GM18861 (cell line): ENCODE measurements at regions not wholly inside any gene's neighbourhood (a gene's known extent, or its start where the extent isn't known, plus 50 kb on each side); places are given as distances from the start of the nearest gene placed in this dataset.

Source experiments
- ATAC-seq: cut with Tn5 transposase; IDR thresholded peaks from one replicate; pipeline ENCODE4 v1.9.1; 2021; ENCODE audit not compliant: unreplicated experiment

DNA sequence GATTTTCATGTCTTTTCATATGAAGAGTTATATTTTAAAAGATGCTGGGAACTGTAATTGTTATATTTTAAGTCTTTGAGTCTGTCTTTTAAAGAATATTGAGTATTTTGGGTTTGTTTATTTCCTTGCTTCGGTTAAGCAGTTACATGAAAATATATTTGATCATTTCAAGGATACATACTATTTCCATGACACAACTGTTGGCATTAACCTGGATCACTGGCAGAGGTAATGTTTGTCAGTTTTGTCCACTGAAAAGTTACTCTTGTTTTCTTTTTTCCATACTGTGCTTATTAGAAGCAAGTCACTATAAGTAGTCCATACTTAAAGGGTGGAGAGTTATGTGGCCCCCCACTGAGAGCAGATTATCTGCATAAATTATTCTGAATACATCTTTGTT is 1142.0 kb upstream of the TMEFF2 start:
- ATAC-seq: no peak

- no peak for ATAC-seq
These were observed 1139.7 kb upstream of the TMEFF2 start for GRCh38 chr2:193334401-193334800.

GRCh38 chr2:193333539-193333938 is 1138.8 kb upstream of the TMEFF2 start:
- ATAC-seq: no peak

DNA sequence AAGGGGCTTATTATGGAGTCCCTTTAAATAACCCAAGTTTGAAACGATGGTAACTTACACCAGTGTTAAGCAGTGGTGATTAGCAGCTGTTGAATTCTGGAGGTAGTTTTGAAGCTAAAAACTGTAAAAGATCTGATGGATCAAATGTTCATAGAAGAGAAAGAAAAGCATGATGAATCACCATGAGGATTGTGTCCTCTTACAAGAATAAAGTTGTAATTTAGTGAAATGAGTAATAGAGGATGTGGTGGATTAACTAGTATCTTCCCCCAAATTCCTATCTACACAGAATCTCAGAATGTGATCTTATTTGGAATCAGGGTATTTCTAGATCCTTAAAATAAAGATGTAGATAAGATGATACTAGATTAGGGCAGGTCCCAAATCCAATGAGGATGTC is 1138.2 kb upstream of the TMEFF2 start:
- ATAC-seq: no peak

- no peak for ATAC-seq
These were observed 1136.9 kb upstream of the TMEFF2 start for GRCh38 chr2:193331676-193332075.

DNA sequence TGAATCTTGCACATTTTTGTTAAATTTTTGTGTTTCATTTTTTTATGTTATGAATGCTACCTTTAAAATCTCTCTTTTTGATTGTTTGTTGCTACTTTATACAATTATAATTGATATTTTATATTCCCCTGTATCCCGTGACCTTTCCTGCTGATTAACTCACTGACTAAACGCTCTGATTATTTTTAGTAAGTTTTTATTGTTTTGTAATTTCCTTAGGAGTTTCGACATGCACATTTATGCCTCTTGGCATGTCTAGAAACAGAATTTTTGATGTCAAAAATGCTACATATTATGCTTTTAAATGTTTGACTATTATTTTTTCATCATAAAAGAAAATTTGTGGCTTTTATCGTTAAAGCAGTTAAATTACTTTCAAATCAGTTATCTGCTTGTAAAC is 1131.6 kb upstream of the TMEFF2 start:
- no peak for ATAC-seq

DNA sequence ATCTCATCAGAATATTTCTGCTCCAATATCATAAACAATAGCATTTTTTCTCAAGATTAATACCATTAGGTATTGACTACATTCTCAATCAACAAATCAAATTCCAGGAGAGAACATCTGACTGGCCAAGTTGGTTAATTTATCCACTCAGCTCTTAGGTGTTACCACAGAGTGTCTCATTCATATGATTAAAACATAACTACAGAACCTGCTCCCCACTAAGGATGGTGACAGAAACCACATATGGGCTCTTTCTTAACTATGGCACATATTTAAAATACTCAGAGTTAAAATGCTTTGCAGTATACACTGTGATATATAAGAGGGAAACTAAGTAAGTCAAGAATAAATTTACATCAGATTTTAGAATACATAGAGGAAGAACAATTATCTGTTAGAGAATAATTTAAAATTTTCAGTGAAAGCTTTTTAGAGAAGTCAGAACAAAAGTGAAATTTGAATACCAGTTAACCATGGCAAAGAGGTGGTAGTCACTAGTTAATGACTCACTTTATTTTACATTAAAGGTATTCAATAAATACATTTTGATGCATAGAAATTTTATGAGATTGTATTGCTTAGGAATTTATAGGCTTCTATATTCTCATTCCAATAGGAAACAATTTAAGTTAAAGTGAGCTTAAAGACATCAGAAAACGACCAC is 1120.8 kb upstream of the TMEFF2 start:
- peak; percentile 77 for ATAC-seq

GRCh38 chr2:193303464-193303863 is 1108.7 kb upstream of the TMEFF2 start:
- no peak for ATAC-seq

DNA sequence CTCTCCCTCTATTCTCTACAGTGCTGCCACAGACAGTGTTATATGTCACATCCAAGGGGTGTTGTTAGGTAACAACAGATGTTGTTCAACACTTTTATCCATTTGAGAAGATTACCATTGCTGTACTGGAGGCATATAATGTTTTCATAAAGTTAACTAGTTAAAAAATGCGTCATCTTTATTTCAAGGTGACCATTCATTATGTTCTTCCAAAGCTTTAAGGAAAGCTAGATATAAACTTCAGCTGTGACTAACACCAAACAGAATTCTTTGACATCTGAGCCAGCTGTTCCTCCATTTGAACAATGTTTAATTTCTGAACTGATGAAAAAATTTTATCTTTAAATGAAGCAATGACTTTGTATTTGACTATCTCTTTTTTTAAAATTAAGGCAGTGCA is 1099.6 kb upstream of the TMEFF2 start:
- ATAC-seq: no peak

DNA sequence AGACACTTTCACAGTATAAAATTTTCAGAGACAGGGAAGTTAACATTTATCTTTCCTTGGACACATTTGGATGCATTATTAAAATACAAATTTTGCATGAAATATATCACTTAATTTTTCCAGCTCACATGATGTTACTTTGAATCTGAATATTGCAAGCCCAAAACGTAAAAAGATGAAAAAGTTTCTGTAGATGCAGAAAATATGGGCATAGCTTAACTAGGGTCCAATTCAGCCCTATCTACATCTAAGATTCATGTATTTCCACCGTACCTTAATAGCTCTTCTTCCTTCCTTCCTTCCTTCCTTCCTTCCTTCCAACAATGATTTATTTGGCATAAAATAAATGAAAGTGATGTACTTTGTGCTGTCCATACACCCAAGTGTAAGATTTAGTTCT is 1084.6 kb upstream of the TMEFF2 start:
- ATAC-seq: no peak

DNA sequence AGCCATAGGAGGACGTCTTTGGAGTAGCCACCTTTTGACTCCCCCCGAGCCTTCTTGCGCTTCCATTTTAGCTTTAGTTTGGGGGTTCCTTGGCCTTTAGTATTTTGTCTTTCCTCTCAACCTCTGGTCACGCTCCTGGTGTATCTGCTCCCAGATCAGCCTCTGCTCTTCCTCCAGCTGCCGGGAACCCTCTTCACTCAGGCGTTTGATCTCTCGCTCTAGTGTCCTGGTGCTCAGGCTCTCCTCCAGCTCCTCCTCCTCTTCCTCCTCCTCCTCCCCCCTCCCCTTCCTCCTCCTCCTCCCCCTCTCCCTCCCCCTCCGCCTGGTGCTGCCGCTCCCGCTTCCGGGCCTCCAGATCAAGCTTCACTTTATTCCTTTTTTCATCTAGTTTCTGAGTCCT is 1082.3 kb upstream of the TMEFF2 start:
- no peak for ATAC-seq

DNA sequence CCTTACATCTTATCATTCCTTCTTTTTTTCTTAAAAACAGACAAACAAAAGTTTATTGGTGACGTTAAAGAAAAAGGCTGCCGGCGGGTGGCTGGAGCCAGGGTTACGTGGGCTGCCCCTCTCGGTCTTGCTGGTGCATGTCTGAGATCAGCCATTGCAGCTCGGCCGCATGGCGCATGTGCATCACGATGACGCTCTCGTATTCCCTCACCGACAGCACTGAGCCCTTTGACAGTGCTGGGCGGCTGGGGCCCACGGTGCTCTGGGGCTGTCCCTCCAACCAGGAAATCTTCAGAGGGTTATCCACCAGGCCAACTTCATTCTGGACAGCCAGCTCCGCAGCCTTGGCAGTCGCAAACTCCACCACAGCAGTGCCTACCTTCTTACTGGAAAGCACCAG is 1081.8 kb upstream of the TMEFF2 start:
- no peak for ATAC-seq

DNA sequence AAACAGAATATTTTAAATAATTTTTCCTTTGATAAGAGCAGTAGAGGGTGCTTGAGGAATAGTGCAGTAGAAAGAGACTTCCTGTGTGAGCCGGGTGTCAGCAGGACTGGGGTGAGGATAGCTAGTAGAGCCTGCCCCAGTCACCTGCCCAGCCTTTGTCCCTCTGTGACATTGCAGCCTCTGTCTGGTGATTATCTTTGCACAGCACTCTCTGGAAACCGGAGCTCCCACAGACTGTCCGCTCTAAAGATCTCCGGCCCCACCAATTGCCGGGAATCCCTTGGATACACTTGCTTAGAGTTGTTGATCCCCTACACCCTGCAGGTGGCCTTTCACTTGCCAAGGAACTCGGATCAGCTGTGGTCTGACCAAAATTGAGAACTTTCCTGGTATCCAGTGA is 1081.3 kb upstream of the TMEFF2 start:
- ATAC-seq: no peak

GRCh38 chr2:193272011-193272410 is 1077.3 kb upstream of the TMEFF2 start:
- no peak for ATAC-seq

GRCh38 chr2:193270816-193271215 is 1076.1 kb upstream of the TMEFF2 start:
- no peak for ATAC-seq

DNA sequence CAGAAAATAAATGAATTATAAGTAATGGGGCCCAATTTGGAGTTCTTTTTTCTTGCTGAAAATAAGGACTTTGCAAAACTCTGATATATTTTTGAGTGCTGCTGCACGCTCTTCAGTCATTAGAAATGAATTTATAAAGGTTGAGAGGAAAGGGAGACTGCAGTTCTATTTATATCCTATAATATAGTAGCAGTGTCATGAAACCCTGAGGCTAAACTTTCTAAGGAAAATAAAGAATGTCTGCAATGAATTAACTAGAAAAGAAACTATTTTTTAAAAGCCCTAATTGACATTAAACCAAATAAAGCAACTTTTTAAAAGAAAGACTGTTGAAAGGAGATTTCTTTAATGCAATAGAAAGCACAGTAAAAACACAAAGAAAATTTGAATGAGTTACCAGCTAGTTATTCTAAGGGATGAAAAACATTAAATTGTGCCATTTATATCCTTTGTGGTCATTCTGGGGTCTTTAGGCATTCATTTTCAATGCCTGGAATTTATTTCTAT is 1072.8 kb upstream of the TMEFF2 start:
- no peak for ATAC-seq

DNA sequence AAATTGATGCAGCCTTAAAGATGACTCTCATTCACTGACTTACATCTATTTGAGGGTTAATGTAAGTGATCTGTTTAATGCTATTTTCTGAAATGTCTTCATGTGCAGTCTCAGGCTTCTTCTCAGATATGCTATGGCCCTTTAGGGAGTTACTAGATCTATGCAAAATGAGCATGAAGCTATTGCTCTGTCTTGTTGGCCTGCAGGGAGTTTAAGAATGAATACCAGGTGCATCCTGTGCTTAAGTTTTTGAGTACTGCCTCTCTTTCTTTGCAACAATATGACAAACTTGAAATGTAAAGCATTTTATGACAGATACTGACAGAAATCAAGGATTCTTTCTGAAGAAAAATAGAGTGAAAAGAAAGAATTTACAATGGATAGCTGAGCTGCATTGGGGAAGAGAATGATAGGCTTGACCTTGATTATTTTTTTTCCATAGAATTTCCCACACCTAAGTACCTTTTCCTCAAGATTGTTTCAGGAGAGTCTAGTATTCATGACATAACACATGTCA is 1058.3 kb upstream of the TMEFF2 start:
- no peak for ATAC-seq

DNA sequence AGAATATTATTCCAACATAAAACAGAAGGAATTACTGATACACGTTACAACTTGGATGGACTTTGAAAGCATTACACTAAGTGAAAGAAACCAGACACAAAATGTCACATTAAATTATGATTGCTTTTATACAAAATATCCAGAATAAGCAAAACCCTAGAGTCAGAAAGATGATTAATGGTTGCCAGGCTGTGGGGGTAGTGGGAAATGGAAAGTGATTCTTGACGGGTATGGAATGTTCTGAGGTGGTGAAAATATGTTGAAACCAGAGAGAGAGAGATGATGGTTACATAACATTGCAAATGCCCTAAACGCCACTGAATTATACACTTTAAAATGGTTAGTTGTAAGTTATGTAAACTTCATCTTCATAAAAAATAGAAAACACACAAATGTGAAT is 1057.2 kb upstream of the TMEFF2 start:
- ATAC-seq: no peak

- no peak for ATAC-seq
These were observed 1055.7 kb upstream of the TMEFF2 start for GRCh38 chr2:193250389-193250788.

- ATAC-seq: peak; percentile 64
These were observed 1046.0 kb upstream of the TMEFF2 start for GRCh38 chr2:193240752-193241151.

DNA sequence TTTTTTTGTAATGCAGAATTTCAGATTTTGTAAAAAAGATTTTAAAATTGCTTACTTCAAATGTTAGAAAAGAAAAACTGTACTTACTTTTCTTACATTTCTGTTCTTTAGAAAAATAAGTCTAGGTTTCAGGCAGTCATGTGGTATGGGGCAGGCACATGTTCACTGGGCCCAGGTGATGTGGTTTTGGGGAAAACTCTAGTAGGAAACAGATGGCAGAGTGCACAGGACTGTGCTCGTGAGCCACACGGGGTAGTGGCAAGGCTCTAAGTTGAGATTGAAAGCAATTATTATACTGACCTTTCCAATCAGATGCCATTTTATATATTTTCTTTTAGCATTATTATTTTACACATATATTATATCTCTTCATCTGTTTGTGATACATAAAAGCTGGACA is 1036.9 kb upstream of the TMEFF2 start:
- ATAC-seq: no peak

DNA sequence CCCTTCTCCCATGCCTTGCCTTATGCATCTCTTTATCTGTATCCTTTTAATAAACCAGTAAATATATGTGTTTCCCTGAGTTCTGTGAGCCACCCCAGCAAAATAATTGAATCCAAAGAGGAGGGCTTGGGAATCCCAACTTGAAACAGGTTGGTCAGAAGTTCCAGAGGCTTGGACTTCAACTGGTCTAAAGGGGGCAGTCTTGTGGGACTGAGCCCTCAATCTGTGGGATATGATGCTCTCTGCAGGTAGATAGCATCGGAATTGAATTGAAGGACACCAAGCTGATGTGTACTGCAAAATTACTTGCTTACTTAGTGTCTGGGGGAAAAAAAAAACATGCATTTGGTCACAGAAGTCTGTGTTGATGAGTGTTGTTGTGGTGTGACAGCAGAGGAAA is 1033.5 kb upstream of the TMEFF2 start:
- no peak for ATAC-seq

- no peak for ATAC-seq
These were observed 1027.7 kb upstream of the TMEFF2 start for GRCh38 chr2:193222454-193222853.
